ENCODE measurements at regions not wholly inside any gene's neighbourhood (a gene's known extent, or its start where the extent isn't known, plus 50 kb on each side); places are given as distances from the start of the nearest gene placed in this dataset.

DNA sequence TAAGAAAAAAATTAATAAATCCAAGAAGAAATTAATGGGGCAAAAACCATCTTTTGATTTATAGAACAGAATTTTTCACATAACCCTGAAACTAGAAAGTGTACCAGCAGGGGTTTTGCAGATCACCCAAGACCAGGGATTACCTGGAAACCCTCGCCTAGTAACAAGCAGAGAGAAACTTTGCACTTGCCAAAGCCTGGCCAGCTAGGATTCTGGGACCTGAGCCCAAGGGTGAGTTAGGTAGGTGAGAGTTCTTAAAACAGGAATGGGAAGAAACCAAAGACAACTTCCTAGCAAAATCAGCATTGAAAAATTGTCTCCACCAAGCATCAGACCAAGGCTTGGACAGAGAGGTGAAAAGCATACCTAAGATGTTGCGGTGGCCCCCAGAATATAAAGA lies 247.0 kb upstream of the NBEA start:
- no peaks in the 10 kb centered on the region for H3K36me3 ChIP-seq (ENCODE audit: control insufficient read depth, insufficient read depth, low read length)
- H3K27me3 ChIP-seq (ENCODE audit: control insufficient read depth, insufficient read depth, low read length), result no peaks in the 10 kb centered on the region
- no peaks in the 10 kb centered on the region for H3K9me3 ChIP-seq (ENCODE audit: control insufficient read depth, insufficient read depth, low read length)
- no peak overlapping the region for H3K4me3 ChIP-seq (ENCODE audit: low read depth, low read length)
- no peak overlapping the region for H3K9ac ChIP-seq (ENCODE audit: low read depth, low read length)
- no peak overlapping the region for H3K27ac ChIP-seq (ENCODE audit: low read depth, low read length)
- no peaks in the 10 kb centered on the region for H3K4me1 ChIP-seq (ENCODE audit: control insufficient read depth, insufficient read depth, low read length)

DNA sequence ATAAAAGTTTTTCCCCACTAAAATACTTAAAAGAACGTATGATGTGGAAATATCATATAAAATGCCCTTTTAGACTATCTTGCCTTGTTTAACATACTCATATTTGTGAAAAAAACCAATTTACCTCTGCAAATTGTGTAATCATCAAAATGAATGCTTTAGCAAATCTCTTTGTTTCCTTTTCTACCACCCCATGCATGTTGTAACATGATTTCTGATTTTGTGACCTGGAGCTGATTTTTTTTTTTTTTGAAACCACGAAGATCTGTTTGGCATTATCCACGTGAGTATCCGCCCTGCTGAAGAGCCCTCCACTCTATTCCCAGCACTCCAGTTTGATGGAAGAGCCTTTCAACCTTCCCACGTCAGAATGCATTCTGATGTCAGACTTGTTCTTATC lies 245.8 kb upstream of the NBEA start:
- Histone ChIP-seq H3K27me3 (ENCODE audit: control insufficient read depth, insufficient read depth, low read length) (no peaks in the 10 kb centered on the region), H3K4me1 (ENCODE audit: control insufficient read depth, insufficient read depth, low read length) (no peaks in the 10 kb centered on the region), H3K9ac (ENCODE audit: low read depth, low read length) (no peak overlapping the region), H3K36me3 (ENCODE audit: control insufficient read depth, insufficient read depth, low read length) (no peaks in the 10 kb centered on the region), H3K4me3 (ENCODE audit: low read depth, low read length) (no peak overlapping the region), H3K9me3 (ENCODE audit: control insufficient read depth, insufficient read depth, low read length) (no peaks in the 10 kb centered on the region), H3K27ac (ENCODE audit: low read depth, low read length) (no peak overlapping the region)

DNA sequence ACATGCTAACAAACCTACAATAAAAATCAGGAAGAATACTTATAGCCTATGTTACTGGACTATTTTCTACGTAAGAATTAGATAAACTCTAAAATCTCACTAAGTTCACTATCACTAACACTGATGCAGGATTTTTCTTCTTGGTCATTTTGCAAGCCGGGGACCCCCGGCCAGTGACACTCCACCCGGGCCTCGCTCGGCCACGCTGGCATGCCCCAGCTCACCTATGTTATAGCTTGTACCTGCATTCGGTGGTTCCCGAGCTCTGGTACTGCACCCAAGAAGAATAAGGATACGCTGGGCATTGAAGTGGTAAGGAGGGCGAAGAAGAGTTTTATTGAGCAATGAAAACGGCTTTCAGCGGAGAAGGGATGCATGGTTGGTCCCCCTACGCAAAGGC lies 245.3 kb upstream of the NBEA start:
- Histone ChIP-seq H3K27ac (ENCODE audit: low read depth, low read length) (no peak overlapping the region), H3K9ac (ENCODE audit: low read depth, low read length) (no peak overlapping the region), H3K4me3 (ENCODE audit: low read depth, low read length) (no peak overlapping the region), H3K36me3 (ENCODE audit: control insufficient read depth, insufficient read depth, low read length) (no peaks in the 10 kb centered on the region), H3K27me3 (ENCODE audit: control insufficient read depth, insufficient read depth, low read length) (no peaks in the 10 kb centered on the region), H3K9me3 (ENCODE audit: control insufficient read depth, insufficient read depth, low read length) (no peaks in the 10 kb centered on the region), H3K4me1 (ENCODE audit: control insufficient read depth, insufficient read depth, low read length) (no peaks in the 10 kb centered on the region)

DNA sequence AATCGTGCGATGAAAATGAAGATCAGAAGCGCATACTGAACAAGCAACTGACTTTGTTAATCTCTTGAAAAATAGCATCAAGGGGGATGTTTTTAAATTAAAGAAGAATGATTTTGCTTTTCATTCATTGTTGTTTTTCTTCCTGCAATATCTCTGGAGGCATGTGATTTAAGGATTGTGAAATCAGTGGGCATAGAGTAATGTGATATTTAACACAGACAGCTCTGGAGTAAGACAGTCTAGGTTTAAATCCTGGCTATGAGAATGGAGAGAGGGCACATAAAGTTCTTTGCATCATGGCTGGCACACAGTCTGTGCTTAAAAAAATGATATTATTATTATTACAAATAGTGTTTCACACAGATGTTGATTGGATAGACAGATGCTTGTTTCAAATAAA lies 243.1 kb upstream of the NBEA start:
- Histone ChIP-seq H3K9ac (ENCODE audit: low read depth, low read length) (no peak overlapping the region), H3K36me3 (ENCODE audit: control insufficient read depth, insufficient read depth, low read length) (no peaks in the 10 kb centered on the region), H3K4me1 (ENCODE audit: control insufficient read depth, insufficient read depth, low read length) (no peaks in the 10 kb centered on the region), H3K9me3 (ENCODE audit: control insufficient read depth, insufficient read depth, low read length) (no peaks in the 10 kb centered on the region), H3K27me3 (ENCODE audit: control insufficient read depth, insufficient read depth, low read length) (no peaks in the 10 kb centered on the region), H3K27ac (ENCODE audit: low read depth, low read length) (no peak overlapping the region), H3K4me3 (ENCODE audit: low read depth, low read length) (no peak overlapping the region)

DNA sequence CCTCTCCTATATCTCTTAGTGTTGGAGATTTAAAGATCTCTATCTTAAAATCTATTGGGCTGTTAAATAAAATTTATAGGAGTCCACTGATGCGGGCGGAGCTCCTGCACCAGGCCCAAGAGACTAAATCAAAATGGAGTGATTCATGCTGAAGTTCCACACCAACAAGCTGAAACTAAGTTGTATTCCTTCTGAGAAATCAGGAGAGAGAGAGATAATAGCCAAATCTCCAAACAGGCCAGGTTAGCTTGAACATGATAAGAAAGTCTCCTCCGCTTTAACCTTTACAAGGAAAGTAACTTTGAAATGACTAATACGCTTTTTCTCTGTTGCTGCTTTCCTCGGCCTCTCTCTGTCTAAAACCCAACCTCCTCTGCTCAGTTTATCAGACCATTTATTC lies 241.9 kb upstream of the NBEA start:
- Histone ChIP-seq H3K4me3 (ENCODE audit: low read depth, low read length) (no peak overlapping the region), H3K4me1 (ENCODE audit: control insufficient read depth, insufficient read depth, low read length) (no peaks in the 10 kb centered on the region), H3K9ac (ENCODE audit: low read depth, low read length) (no peak overlapping the region), H3K27ac (ENCODE audit: low read depth, low read length) (no peak overlapping the region), H3K36me3 (ENCODE audit: control insufficient read depth, insufficient read depth, low read length) (no peaks in the 10 kb centered on the region), H3K9me3 (ENCODE audit: control insufficient read depth, insufficient read depth, low read length) (no peaks in the 10 kb centered on the region), H3K27me3 (ENCODE audit: control insufficient read depth, insufficient read depth, low read length) (no peaks in the 10 kb centered on the region)

DNA sequence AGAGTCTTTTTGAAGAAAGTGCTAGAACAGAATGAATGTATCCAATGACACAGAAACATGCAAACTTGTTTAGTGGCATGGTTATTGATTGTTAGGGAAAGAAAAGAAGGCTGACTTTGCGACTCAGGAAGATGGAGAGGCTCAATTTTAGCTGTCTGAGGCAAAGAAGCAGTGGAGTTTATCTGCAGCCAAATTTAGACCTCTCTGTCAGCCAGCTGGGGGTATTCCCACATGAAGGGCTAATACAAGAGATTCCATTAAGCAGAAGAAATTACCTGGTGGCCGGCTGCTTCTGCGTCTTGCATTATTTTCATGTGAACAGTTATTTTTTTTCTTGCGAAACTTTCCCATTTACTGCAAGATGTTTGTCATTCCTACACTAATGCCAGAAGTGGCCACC lies 240.2 kb upstream of the NBEA start:
- no peaks in the 10 kb centered on the region for H3K4me1 ChIP-seq (ENCODE audit: control insufficient read depth, insufficient read depth, low read length)
- no peaks in the 10 kb centered on the region for H3K27me3 ChIP-seq (ENCODE audit: control insufficient read depth, insufficient read depth, low read length)
- H3K4me3 ChIP-seq (ENCODE audit: low read depth, low read length), result no peak overlapping the region
- H3K36me3 ChIP-seq (ENCODE audit: control insufficient read depth, insufficient read depth, low read length), result no peaks in the 10 kb centered on the region
- H3K27ac ChIP-seq (ENCODE audit: low read depth, low read length), result no peak overlapping the region
- no peaks in the 10 kb centered on the region for H3K9me3 ChIP-seq (ENCODE audit: control insufficient read depth, insufficient read depth, low read length)
- H3K9ac ChIP-seq (ENCODE audit: low read depth, low read length), result no peak overlapping the region

DNA sequence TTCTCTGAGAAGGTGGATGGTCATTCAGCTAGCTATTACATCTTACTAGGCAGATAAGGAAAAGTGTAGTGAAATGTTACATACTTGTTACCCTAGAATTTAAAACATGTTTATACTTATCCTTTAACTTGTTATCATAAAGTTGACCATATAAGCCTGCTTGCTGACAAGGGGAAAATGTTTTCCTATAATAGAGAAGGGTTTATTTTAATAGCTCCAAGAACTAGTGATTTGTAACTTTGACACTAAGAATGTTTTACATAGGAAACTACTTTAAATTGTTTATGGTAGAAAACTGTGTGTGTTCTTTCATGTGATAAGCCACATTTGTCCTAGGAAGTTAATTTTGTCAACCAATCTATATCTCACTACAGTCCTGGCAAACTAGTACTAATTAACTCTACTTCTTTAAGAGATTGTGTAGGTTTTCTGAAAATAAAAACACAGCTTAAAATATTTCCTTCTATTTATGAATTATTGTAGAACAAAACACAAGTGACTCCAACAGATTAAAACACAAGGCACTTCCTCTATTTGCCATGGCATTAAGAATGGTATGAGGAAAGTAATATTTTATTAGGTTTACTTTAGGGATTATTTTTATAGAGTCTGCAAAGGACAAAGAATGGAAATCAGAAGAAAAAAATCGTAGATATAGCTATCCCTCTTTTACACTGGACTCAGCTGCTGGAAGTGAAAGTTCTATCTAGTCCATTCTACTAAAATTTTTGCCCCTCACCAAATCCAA lies 233.3 kb upstream of the NBEA start:
- H3K9ac ChIP-seq (ENCODE audit: low read depth, low read length), result no peak overlapping the region
- no peaks in the 10 kb centered on the region for H3K27me3 ChIP-seq (ENCODE audit: control insufficient read depth, insufficient read depth, low read length)
- H3K9me3 ChIP-seq (ENCODE audit: control insufficient read depth, insufficient read depth, low read length), result no peaks in the 10 kb centered on the region
- H3K4me1 ChIP-seq (ENCODE audit: control insufficient read depth, insufficient read depth, low read length), result no peaks in the 10 kb centered on the region
- H3K27ac ChIP-seq (ENCODE audit: low read depth, low read length), result no peak overlapping the region
- H3K36me3 ChIP-seq (ENCODE audit: control insufficient read depth, insufficient read depth, low read length), result no peaks in the 10 kb centered on the region
- no peak overlapping the region for H3K4me3 ChIP-seq (ENCODE audit: low read depth, low read length)

DNA sequence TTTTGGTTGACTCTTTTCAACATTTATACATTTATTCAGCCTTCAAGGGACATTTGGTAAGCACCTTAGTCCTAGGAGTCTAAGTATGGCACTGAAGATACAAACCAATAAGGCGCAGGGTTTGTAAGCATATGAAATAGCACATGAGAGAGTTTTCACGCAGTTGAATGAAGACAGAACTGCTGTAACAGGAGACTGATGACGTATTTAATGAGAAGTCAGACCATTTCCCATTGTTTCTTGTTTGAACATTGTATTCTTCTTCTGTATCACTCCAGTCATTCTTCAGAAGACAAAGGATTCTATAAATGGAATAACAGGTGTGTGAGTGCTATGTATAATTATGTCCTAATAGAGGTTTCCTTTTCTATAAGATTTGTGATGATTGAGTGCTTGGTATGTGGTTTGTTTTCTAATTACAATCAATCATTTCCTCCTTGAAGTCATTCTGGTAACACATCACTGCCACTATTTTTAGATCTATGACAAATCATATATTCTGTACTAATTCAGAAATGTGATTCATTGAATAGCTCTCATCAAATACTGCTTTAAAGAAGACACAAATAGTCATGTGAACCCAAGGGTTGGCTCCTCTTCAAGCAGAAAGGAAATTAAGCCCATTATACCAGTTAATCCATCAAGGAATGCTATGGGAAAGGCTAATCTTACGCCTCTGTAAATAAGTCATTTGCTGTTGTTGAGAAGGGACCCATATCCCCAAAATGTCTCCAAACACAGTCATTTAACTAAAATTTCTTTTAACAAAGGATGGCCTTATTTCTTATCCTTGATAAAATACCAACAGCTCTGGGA lies 222.8 kb upstream of the NBEA start:
- no peaks in the 10 kb centered on the region for H3K36me3 ChIP-seq (ENCODE audit: control insufficient read depth, insufficient read depth, low read length)
- H3K4me3 ChIP-seq (ENCODE audit: low read depth, low read length), result no peak overlapping the region
- no peak overlapping the region for H3K9ac ChIP-seq (ENCODE audit: low read depth, low read length)
- H3K4me1 ChIP-seq (ENCODE audit: control insufficient read depth, insufficient read depth, low read length), result no peaks in the 10 kb centered on the region
- H3K27ac ChIP-seq (ENCODE audit: low read depth, low read length), result no peak overlapping the region
- no peaks in the 10 kb centered on the region for H3K9me3 ChIP-seq (ENCODE audit: control insufficient read depth, insufficient read depth, low read length)
- no peaks in the 10 kb centered on the region for H3K27me3 ChIP-seq (ENCODE audit: control insufficient read depth, insufficient read depth, low read length)

DNA sequence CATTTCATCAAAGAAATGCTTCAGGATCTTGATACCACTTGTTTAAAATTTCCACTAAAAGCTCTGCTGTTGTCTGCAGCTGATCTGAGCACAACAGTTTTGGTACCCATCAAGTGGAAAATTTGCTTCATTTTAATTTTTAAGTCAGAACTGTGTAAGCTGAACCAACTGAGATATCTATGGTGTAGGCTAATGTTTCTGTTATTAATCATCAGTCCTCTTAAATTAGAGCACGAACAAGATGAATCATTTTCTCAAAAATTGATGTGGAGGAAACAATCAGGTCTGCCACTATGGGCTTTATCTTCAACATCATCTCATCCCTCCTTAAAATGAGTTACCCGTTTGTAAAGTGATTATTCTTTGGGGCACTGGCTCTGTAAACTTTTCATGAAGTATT lies 221.5 kb upstream of the NBEA start:
- Histone ChIP-seq H3K27ac (ENCODE audit: low read depth, low read length) (no peak overlapping the region), H3K27me3 (ENCODE audit: control insufficient read depth, insufficient read depth, low read length) (no peaks in the 10 kb centered on the region), H3K4me3 (ENCODE audit: low read depth, low read length) (no peak overlapping the region), H3K36me3 (ENCODE audit: control insufficient read depth, insufficient read depth, low read length) (no peaks in the 10 kb centered on the region), H3K4me1 (ENCODE audit: control insufficient read depth, insufficient read depth, low read length) (no peaks in the 10 kb centered on the region), H3K9ac (ENCODE audit: low read depth, low read length) (no peak overlapping the region), H3K9me3 (ENCODE audit: control insufficient read depth, insufficient read depth, low read length) (no peaks in the 10 kb centered on the region)

DNA sequence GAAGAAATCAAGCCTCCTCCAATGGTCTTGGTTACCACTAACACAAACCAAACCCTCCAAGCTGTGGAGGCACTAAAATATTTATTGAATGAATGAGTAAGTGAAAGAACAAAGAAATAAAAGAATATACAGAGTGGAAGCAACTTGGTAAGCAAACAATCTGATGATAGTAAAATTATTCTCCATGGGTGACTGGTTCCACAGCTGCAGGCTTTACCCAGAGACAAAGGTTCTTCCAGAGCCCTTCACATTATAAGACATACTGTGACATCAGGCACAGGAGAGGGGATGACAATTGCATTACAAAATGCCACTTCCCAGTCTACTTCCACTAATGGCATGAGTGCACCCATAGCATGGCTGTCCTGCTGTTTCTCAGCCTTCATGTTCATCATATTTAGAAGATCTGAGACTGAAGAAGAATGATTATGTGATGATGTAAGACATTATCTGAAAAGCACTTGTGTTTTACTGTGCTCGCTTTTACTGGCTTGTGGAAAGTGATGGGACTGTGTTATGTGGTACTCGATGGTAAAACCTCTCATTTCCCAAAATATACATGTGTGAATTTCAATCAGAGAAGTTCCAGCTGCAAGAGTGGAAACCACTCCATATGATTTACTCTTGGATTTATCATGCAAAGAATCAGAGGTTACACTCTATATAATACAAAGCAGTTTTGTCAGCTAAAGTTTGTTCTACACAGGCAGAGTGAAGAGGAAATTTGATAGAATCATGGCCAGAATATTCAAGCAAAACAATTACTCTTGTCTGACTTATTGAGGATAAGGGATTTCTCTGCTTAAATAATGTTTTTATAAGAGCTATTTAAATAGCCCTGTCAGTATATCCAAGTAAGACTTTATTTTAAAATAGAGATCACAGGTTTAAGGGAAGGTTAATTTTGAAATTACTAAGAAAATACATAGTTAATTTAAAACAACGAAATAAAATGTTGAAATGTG lies 220.2 kb upstream of the NBEA start:
- H3K4me3 ChIP-seq (ENCODE audit: low read depth, low read length), result no peak overlapping the region
- no peaks in the 10 kb centered on the region for H3K4me1 ChIP-seq (ENCODE audit: control insufficient read depth, insufficient read depth, low read length)
- H3K36me3 ChIP-seq (ENCODE audit: control insufficient read depth, insufficient read depth, low read length), result no peaks in the 10 kb centered on the region
- H3K9ac ChIP-seq (ENCODE audit: low read depth, low read length), result no peak overlapping the region
- no peaks in the 10 kb centered on the region for H3K9me3 ChIP-seq (ENCODE audit: control insufficient read depth, insufficient read depth, low read length)
- H3K27ac ChIP-seq (ENCODE audit: low read depth, low read length), result no peak overlapping the region
- no peaks in the 10 kb centered on the region for H3K27me3 ChIP-seq (ENCODE audit: control insufficient read depth, insufficient read depth, low read length)
